Stomach (tissue), 8 donors: ENCODE measurements at regions not wholly inside any gene's neighbourhood (a gene's known extent, or its start where the extent isn't known, plus 50 kb on each side); places are given as distances from the start of the nearest gene placed in this dataset.

ENCODE experiments used
- DNase-seq, 2 donors: peaks; one replicate each; pipeline versions ENCODE4 v3.0.0 to v3.0.0-alpha.2; 2013 to 2019
- H3K27ac ChIP-seq, 5 donors: fragments of 200-600 bp in 4 of 5; sonication (generic) in 4 of 5; one replicate each; pipeline ENCODE4 v1.5.1; 2013 to 2019; ENCODE audit warnings: mild to moderate bottlenecking in 1 of 5, moderate library complexity in 1 of 5
- H3K27me3 ChIP-seq, 3 donors: fragments of 200-600 bp; sonication (generic); one replicate each; pipeline ENCODE4 v1.5.1; 2017 to 2019; ENCODE audit warnings: mixed run types in 1 of 3
- H3K36me3 ChIP-seq, 4 donors: fragments of 200-600 bp; sonication (generic); 1 replicate in 3 of 4; 2 replicates in 1 of 4; pipeline ENCODE4 v1.5.1; 2016 to 2019
- H3K4me1 ChIP-seq, 4 donors: fragments of 200-600 bp; sonication (generic); one replicate each; pipeline ENCODE4 v1.5.1; 2016 to 2019
- H3K4me3 ChIP-seq, 4 donors: fragments of 200-600 bp; sonication (generic) in 3 of 4; one replicate each; pipeline ENCODE4 v1.5.1; 2016 to 2019; ENCODE audit warnings: mild to moderate bottlenecking in 1 of 4
- H3K9me3 ChIP-seq, 4 donors: fragments of 200-600 bp; sonication (generic); one replicate each; pipeline ENCODE4 v1.5.1; 2016 to 2019
- EP300 ChIP-seq: sonication (generic); formaldehyde crosslinking; IDR thresholded peaks from one replicate; pipeline ENCODE4 v1.6.1; 2017; ENCODE audit warnings: antibody characterized with exemption
- POLR2A ChIP-seq, 4 donors: fragments of 450-650 bp; IDR thresholded peaks; one replicate each; pipeline ENCODE4 v1.6.1; 2016; ENCODE audit warnings: antibody characterized with exemption in 4 of 4, control low read depth in 2 of 4, mild to moderate bottlenecking in 1 of 4, moderate library complexity in 1 of 4
- POLR2AphosphoS5 ChIP-seq, 3 donors: sonication (generic); formaldehyde crosslinking; IDR thresholded peaks; one replicate each; pipeline ENCODE4 v1.6.1; 2016; ENCODE audit warnings: antibody characterized with exemption in 3 of 3
- WGBS, 5 donors: extraction: QIAGEN DNeasy Blood & Tissue Kit in 3 of 5; methylation state at CpG; one replicate each; pipeline versions ENCODE4 v1.1.5 to v1.1.7; 2013 to 2018; 5-methylcytosine and 5-hydroxymethylcytosine counted together
- intact Hi-C: fragments of 100-400 bp; cut with DNase I; formaldehyde crosslinking; loops from one replicate; pipeline ENCODE4 v1.15.1; 2023; ENCODE audit warnings: low total_unique reads
- TF ChIP-seq, protein P1 (sequence below), 7 experiments: fragments of 450-650 bp in 4 of 7; fragments of 200-600 bp in 3 of 7; sonication (generic) in 3 of 7; IDR thresholded peaks; one replicate each; pipeline ENCODE4 v1.5.1; 2016 to 2019; ENCODE audit warnings: antibody characterized with exemption in 7 of 7, control low read depth in 2 of 7, mild to moderate bottlenecking in 1 of 7
- donor health status: healthy with polysubstance abuse.
- donor health status: Bipolar disorder and iron deficiency.
- donor health status: healthy.

DNA sequence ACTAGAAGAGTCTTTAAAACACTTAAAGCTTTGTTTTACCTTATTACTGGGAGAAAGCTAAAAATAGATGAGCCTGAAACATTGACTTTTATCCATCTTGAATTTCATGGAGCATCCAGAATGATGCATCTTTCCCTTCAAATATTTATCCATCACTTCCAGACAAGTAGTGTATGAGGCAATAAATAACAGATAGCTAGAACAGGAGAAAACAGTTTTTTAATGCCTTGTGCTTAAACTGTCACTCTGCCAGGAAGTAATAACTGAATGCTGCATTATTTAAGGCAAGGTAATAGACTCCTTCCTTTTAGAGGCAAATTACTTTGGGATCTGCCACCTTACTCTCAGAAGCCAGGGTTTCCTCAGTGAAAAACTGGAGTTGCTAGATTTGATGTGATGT lies 225.8 kb upstream of the NAALADL2 start:
- Histone ChIP-seq H3K4me3 (no peak overlapping the region), H3K9me3 (no peaks in the 10 kb centered on the region), H3K27me3 (no peaks in the 10 kb centered on the region), H3K36me3 (no peaks in the 10 kb centered on the region), H3K27ac (no peak overlapping the region), H3K4me1 (no peaks in the 10 kb centered on the region)
- no peak for DNase-seq
- TF ChIP-seq, protein P1, sequence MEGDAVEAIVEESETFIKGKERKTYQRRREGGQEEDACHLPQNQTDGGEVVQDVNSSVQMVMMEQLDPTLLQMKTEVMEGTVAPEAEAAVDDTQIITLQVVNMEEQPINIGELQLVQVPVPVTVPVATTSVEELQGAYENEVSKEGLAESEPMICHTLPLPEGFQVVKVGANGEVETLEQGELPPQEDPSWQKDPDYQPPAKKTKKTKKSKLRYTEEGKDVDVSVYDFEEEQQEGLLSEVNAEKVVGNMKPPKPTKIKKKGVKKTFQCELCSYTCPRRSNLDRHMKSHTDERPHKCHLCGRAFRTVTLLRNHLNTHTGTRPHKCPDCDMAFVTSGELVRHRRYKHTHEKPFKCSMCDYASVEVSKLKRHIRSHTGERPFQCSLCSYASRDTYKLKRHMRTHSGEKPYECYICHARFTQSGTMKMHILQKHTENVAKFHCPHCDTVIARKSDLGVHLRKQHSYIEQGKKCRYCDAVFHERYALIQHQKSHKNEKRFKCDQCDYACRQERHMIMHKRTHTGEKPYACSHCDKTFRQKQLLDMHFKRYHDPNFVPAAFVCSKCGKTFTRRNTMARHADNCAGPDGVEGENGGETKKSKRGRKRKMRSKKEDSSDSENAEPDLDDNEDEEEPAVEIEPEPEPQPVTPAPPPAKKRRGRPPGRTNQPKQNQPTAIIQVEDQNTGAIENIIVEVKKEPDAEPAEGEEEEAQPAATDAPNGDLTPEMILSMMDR (IDR thresholded peaks at IDR 0.05) = no peak
- no peak for TF ChIP-seq EP300
- no peak for TF ChIP-seq POLR2A (IDR thresholded peaks at IDR 0.05)
- no peak for TF ChIP-seq POLR2AphosphoS5 (IDR thresholded peaks at IDR 0.05)
- intact Hi-C loops = no loop called here

DNA sequence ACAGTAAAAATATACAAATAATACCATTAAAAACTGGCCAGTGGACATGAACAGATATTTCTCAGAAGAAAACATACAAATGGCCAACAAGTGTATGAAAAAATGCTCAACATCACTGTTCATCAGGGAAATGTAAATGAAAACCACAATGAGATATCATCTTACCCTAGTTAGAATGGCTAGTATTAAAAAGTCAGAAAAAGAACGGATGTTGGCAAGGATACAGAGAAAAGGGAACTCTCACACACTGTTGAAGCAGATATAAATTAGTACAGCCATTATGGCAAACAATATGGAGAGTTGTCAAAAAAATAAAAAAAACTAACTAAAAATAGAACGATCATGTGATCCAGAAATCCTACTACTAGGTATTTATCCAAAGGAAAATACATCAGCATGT lies 222.7 kb upstream of the NAALADL2 start:
- Histone ChIP-seq H3K27ac (no peak overlapping the region), H3K36me3 (no peaks in the 10 kb centered on the region), H3K4me1 (no peaks in the 10 kb centered on the region), H3K27me3 (no peaks in the 10 kb centered on the region), H3K9me3 (no peaks in the 10 kb centered on the region), H3K4me3 (no peak overlapping the region)
- no peak for DNase-seq
- WGBS, 5 donors = 46 to 90% (median 66%) methylated on average over 2 of the region's 2 CpGs
- intact Hi-C loops = no loop called here
- TF ChIP-seq POLR2A (IDR thresholded peaks at IDR 0.05) (no peak), POLR2AphosphoS5 (IDR thresholded peaks at IDR 0.05) (no peak), EP300 (no peak)
- TF ChIP-seq, protein P1 (IDR thresholded peaks at IDR 0.05) = no peak

DNA sequence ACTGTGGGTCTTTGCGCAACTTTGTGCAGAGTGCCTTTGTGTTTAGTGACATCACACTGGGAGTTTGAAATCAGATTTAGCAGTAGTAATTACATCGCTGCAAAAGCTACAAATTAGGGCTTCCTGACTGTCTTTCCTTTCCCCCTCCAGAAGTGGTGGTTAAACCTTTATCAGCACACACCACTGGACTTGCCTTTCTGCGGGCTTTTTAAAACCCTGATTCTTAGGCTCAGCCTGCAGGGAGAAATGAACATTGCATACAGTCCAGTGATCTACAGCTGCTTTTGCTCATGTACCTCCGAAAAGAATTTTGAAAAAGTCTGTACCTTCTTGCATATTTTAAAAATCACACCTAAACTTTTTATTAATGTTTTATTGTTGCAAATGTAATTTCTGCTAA lies 219.7 kb upstream of the NAALADL2 start:
- intact Hi-C loops = no loop called here
- Histone ChIP-seq H3K9me3 (no peaks in the 10 kb centered on the region), H3K27me3 (no peaks in the 10 kb centered on the region), H3K4me1 (no peaks in the 10 kb centered on the region), H3K27ac (no peak overlapping the region), H3K36me3 (no peaks in the 10 kb centered on the region), H3K4me3 (no peak overlapping the region)
- 83 to 94% (median 89%) methylated on average over 4 of the region's 4 CpGs for WGBS, 5 donors
- no peak for DNase-seq
- TF ChIP-seq EP300 (no peak), POLR2A (IDR thresholded peaks at IDR 0.05) (no peak), POLR2AphosphoS5 (IDR thresholded peaks at IDR 0.05) (no peak)
- TF ChIP-seq, protein P1 (IDR thresholded peaks at IDR 0.05) = no peak

DNA sequence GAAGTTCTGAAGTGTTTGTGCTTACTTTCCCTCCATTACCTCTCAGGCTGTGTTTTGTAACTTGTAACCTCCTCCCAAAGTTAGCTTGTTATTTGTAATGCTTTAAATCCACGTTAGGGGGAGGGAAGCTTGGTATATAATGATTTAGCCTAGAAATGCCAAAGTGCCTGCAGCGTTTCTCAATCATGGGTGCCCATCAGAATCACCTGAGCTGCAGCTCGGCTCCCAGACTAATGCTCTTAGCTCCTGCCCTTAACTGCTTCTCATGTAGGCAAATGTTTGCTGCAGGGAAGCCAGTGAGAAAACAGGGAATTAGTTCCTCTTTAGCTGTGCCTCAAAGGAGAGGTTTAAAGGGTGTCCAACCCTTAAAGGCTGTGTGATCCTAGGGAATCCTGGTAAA lies 219.2 kb upstream of the NAALADL2 start:
- no peaks in the 10 kb centered on the region for H3K27me3 ChIP-seq
- TF ChIP-seq POLR2A (IDR thresholded peaks at IDR 0.05) (no peak), EP300 (no peak), POLR2AphosphoS5 (IDR thresholded peaks at IDR 0.05) (no peak)
- TF ChIP-seq, protein P1 (IDR thresholded peaks at IDR 0.05) = no peak
- H3K9me3 ChIP-seq = no peaks in the 10 kb centered on the region
- no peak overlapping the region for H3K27ac ChIP-seq
- intact Hi-C loops = no loop called here
- no peaks in the 10 kb centered on the region for H3K36me3 ChIP-seq
- no peaks in the 10 kb centered on the region for H3K4me1 ChIP-seq
- H3K4me3 ChIP-seq = no peak overlapping the region
- DNase-seq = no peak
- 65 to 85% (median 78%) methylated on average over 3 of the region's 3 CpGs for WGBS, 5 donors
